ENCODE measurements at regions not wholly inside any gene's neighbourhood (a gene's known extent, or its start where the extent isn't known, plus 50 kb on each side); places are given as distances from the start of the nearest gene placed in this dataset.

GRCh38 chr2:88831071-88831791 is 139.8 kb downstream of the RPIA start:
- no peak for TF ChIP-seq CTCF (IDR thresholded peaks at IDR 0.05 in 4 of 5, conservative IDR thresholded peaks at IDR 0.05 in 1 of 5)
- TF ChIP-seq POLR2A (IDR thresholded peaks at IDR 0.05), result no peak

Data from gastrocnemius medialis (tissue), 4 donors.